Loucy (cell line): ENCODE measurements at regions not wholly inside any gene's neighbourhood (a gene's known extent, or its start where the extent isn't known, plus 50 kb on each side); places are given as distances from the start of the nearest gene placed in this dataset.

Experiments used
- CTCF ChIP-seq: fragments of 200-600 bp; sonication (generic); conservative IDR thresholded peaks from 2 replicates; pipeline ENCODE4 v1.5.1; 2014; ENCODE audit warnings: mild to moderate bottlenecking, antibody characterized with exemption, low read length
- EZH2phosphoT487 ChIP-seq: fragments of 200-600 bp; IDR thresholded peaks from 2 replicates; pipeline ENCODE4 v1.6.1; 2018; ENCODE audit warnings: antibody characterized with exemption, mild to moderate bottlenecking, moderate library complexity, borderline replicate concordance

- no peak for TF ChIP-seq CTCF
- no peak for TF ChIP-seq EZH2phosphoT487
These were observed 546.6 kb upstream of the PTPRD start for GRCh38 chr9:11159318-11159862.
